ENCODE measurements at regions not wholly inside any gene's neighbourhood (a gene's known extent, or its start where the extent isn't known, plus 50 kb on each side); places are given as distances from the start of the nearest gene placed in this dataset.
"Not testable (repeated sequence)": the region's sequence is repeated elsewhere in the genome, so short reads cannot be mapped to it uniquely, and the experiment has no call there.

- DNase-seq (ENCODE audit: low read depth, low spot score), result no peak
- no peak overlapping the region for H3K27ac ChIP-seq
Measured at GRCh38 chr1:108314815-108315214, 70.9 kb upstream of the NBPF4 start.

DNA sequence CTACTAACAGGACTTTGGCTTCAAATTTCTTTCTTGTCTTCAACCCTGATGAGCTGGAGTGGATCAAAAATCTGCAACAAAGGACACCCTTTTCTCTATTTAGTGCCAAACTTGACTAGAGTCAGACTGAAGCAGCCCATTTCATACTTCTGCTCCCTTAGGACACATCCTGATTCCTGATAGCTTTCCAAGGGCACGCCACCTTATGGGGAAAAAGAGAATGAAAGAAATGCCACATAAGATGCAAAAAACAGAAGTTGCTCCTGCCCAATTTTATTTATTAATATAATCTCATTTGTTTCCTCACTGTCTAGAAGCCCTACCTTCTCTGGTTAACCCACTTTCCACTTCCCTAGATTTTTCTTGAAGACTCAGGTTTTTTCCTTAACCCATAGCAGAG, 72.7 kb upstream of the NBPF4 start:
- H3K27ac ChIP-seq, result no peak overlapping the region
- no peak for DNase-seq (ENCODE audit: low read depth, low spot score)

GRCh38 chr1:108320849-108321248, 77.0 kb upstream of the NBPF4 start:
- H3K27ac ChIP-seq, result no peak overlapping the region
- DNase-seq (ENCODE audit: low read depth, low spot score), result no peak

DNA sequence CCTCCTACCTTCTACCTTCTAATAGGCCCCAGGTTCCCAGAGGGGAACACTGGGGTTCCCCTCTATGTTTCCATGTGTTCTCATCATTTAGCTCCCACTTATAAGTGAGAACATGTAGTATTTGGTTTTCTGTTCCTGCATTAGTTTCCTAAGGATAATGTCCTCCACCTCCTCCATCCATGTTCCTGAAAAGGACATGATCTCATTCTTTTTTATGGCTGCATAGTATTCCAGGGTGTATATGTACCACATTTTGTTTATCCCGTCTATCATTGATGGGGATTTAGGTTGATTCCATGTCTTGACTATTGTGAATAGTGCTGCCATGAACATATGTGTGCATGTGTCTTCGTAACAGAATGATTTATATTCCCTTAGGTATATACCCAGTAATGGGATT, 81.5 kb upstream of the NBPF4 start:
- H3K27ac ChIP-seq; DNase-seq (ENCODE audit: low read depth, low spot score): not testable (repeated sequence)

DNA sequence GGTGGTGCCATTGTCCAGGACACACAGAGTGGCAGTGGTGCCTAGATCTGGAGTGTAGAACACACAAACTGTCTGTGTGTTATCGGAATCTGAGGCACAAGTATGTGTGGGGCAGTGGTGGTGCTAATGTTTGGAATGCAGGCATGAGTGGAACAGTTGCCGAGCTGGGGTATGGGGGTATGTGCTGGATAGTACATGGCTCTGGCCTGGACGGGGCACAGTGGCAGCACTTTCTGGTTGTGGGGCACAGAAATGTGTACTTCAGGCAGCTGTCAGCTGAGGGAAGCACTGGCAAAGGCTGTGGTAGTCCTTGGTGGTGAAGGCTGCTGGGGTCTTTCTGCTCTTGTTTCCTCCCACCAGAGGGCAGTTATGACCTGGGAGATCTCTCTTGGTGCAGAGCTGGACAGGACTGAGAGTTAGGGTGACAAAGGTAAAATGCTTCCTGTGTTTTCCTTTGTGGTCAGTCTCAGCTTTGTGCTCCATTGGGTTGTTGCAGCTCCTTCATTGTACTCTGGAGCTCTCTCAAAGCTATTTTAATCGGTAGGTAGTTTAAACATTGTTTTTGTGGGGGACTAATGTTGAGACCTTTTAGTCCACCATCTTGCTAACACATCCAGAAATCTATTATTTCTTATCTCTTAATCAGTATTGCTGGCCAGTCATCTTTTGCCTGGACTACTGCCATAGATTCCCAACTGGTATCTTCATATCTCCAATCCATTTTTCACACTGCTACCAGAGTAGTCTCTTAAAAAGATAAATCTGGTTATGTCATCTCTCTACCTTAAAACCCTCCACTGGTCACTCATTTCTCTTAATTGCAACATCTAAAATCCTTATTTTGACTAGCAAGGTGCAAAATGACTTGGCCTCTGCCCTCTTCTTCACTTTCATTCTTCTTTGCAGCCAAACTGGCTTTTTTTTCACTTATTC, 83.9 kb upstream of the NBPF4 start:
- H3K27ac ChIP-seq, result no peak overlapping the region
- no peak for DNase-seq (ENCODE audit: low read depth, low spot score)

GRCh38 chr1:108345776-108346531, 102.1 kb upstream of the NBPF4 start:
- peak; percentile 10 for DNase-seq (ENCODE audit: low read depth, low spot score)
- H3K27ac ChIP-seq, result no peak overlapping the region

- no peak for DNase-seq (ENCODE audit: low read depth, low spot score)
Measured at GRCh38 chr1:108357802-108358201, 92.3 kb upstream of the NBPF6 start.

DNA sequence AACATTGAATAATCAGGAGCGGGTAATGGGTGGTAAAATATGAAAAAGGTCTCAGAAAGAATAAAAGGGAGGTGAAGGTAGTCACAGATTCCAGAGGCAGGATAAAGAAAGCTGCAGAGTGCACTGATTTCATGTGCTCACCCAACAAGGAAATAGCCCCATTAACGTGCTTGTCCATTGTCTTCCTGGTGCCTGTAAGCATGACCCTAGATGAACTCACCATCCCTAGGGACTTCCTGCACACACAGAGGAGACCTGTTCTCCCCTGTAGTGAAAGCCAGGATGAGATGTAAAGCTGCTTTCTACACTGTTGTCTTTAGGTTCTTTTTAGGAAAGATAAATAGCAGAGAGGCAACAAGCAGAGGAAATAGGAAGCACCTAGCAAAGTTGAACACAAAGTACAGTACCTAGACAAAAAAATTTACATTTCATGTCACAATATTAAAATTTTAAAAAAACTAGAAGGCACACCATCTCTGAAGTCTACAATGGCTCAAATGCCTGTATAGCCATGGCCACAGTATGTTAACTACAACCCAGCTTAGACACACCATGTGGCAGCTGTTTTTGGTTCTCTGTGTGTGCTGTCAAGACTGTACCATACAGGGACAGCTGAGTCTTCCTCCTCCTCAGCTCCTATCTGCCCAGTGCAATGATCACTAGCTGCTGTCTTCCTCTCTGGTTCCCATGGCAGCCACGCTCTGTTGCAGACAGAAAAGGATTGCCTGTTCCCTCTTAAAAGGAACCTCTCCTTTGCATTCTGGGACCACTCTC, 69.9 kb upstream of the NBPF6 start:
- not testable (repeated sequence) for DNase-seq (ENCODE audit: low read depth, low spot score); H3K27ac ChIP-seq

More at GRCh38 chr1:108357802-108358201, 92.3 kb upstream of the NBPF6 start:
- H3K27ac ChIP-seq, result no peak overlapping the region
